Body of pancreas (tissue), 4 donors: ENCODE measurements at regions not wholly inside any gene's neighbourhood (a gene's known extent, or its start where the extent isn't known, plus 50 kb on each side); places are given as distances from the start of the nearest gene placed in this dataset.

Experiments
- POLR2A ChIP-seq, 3 donors: fragments of 450-650 bp; IDR thresholded peaks; one replicate each; pipeline ENCODE4 v1.6.1; 2016; ENCODE audit warnings: antibody characterized with exemption in 3 of 3, mild to moderate bottlenecking in 2 of 3
- TF ChIP-seq, protein P1 (sequence below), 7 experiments: fragments of 450-650 bp in 4 of 7; fragments of 200-600 bp in 3 of 7; sonication (generic) in 3 of 7; IDR thresholded peaks; one replicate each; pipeline ENCODE4 v1.5.1; 2016 to 2019; ENCODE audit warnings: antibody characterized with exemption in 7 of 7

DNA sequence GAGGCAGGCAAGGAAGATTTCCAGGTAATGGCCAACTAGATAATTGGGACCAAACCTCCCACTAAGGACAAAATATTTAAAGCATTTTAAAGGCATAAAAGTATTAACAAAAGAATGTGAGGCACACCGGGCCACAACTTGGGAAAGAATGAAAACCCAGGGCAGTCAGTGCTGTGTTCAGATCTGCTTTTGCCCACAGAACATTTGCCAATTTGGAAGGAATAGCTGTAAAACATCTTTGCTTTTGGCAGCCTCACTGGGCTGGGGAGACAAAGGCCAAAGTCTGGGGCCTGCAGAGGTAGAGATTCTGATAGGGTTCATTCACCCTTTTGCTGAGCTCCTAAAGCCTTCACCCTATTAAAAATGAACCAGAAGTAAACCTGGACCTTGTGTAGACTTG lies 82.3 kb downstream of the SYNE3 start:
- TF ChIP-seq, protein P1, sequence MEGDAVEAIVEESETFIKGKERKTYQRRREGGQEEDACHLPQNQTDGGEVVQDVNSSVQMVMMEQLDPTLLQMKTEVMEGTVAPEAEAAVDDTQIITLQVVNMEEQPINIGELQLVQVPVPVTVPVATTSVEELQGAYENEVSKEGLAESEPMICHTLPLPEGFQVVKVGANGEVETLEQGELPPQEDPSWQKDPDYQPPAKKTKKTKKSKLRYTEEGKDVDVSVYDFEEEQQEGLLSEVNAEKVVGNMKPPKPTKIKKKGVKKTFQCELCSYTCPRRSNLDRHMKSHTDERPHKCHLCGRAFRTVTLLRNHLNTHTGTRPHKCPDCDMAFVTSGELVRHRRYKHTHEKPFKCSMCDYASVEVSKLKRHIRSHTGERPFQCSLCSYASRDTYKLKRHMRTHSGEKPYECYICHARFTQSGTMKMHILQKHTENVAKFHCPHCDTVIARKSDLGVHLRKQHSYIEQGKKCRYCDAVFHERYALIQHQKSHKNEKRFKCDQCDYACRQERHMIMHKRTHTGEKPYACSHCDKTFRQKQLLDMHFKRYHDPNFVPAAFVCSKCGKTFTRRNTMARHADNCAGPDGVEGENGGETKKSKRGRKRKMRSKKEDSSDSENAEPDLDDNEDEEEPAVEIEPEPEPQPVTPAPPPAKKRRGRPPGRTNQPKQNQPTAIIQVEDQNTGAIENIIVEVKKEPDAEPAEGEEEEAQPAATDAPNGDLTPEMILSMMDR (IDR thresholded peaks at IDR 0.05), result no peak
- no peak for TF ChIP-seq POLR2A (IDR thresholded peaks at IDR 0.05)
